Endothelial cell of umbilical vein (primary cell): ENCODE measurements at regions not wholly inside any gene's neighbourhood (a gene's known extent, or its start where the extent isn't known, plus 50 kb on each side); places are given as distances from the start of the nearest gene placed in this dataset.

ENCODE experiments used
- BruUV-seq: library from RNA; stranded (reverse); fragments of 400-500 nt; replicated peaks from 2 replicates; lab custom pipeline; 2021; lab: Mats Ljungman, UMichigan
- CTCF ChIA-PET: fragments of 300-600, 350-600 bp; sonication (Branson Sonifier 250); formaldehyde crosslinking; loops from one replicate; lab custom pipeline; 2021; ENCODE audit warnings: antibody characterized with exemption, inconsistent platforms; lab: Charles Lee
- POLR2A ChIA-PET: fragments of 300-600, 350-600 bp; sonication (Branson Sonifier 250); formaldehyde crosslinking; loops from one replicate; lab custom pipeline; 2021; ENCODE audit warnings: antibody characterized with exemption, inconsistent platforms; lab: Charles Lee
- DNase-seq: peaks from one replicate; pipeline ENCODE4 v3.0.0-alpha.2; 2011; ENCODE audit warnings: low read depth, low spot score
- FAIRE-seq: peaks from 2 replicates; lab custom pipeline; 2011; peaks lifted over from hg19 to GRCh38; lab: Jason Lieb, UNC
- H2AFZ ChIP-seq: 2 replicates; pipeline ENCODE4 v1.6.0; 2012; ENCODE audit warnings: low read depth, low read length, control low read depth, inconsistent platforms
- H3K27ac ChIP-seq: 2 replicates; pipeline ENCODE4 v1.5.1; 2011; ENCODE audit warnings: low read depth, mild to moderate bottlenecking, control low read depth, low read length, moderate library complexity; ENCODE audit not compliant: insufficient read depth
- H3K27me3 ChIP-seq, 2 experiments: 2 replicates each; pipeline versions ENCODE4 v1.6.0 to v1.6.1; 2011; ENCODE audit warnings: low read length in 2 of 2, mixed read lengths in 1 of 2; ENCODE audit not compliant: control insufficient read depth in 2 of 2, insufficient read depth in 2 of 2
- H3K36me3 ChIP-seq, 2 experiments: 2 replicates in 1 of 2; 3 replicates in 1 of 2; pipeline ENCODE4 v1.5.1; 2011; ENCODE audit warnings: low read length in 2 of 2, mild to moderate bottlenecking in 1 of 2, moderate library complexity in 1 of 2; ENCODE audit not compliant: control insufficient read depth in 2 of 2, insufficient read depth in 2 of 2; ENCODE audit errors: extremely low read depth in 1 of 2
- H3K4me1 ChIP-seq: 3 replicates; pipeline ENCODE4 v1.5.1; 2011; ENCODE audit warnings: mild to moderate bottlenecking, low read length; ENCODE audit not compliant: control insufficient read depth, insufficient read depth; ENCODE audit errors: extremely low read depth
- H3K4me2 ChIP-seq: 2 replicates; pipeline ENCODE4 v1.6.1; 2011; ENCODE audit warnings: low read length, control low read depth, mixed read lengths; ENCODE audit not compliant: insufficient read depth
- H3K4me3 ChIP-seq, 3 experiments: fragments of 200-600 bp in 1 of 3; sonication (generic), shearing (Covaris generic) in 1 of 3; replicated peaks in 1 of 3; 2 replicates each; pipeline ENCODE4 v1.5.1; 2011 to 2016; ENCODE audit warnings: control low read depth in 3 of 3, low read length in 3 of 3, mild to moderate bottlenecking in 2 of 3, inconsistent platforms in 1 of 3, low read depth in 1 of 3, moderate library complexity in 1 of 3; ENCODE audit not compliant: insufficient read depth in 1 of 3
- H3K79me2 ChIP-seq: 2 replicates; pipeline ENCODE4 v1.6.0; 2012; ENCODE audit warnings: low read length, inconsistent platforms; ENCODE audit not compliant: control insufficient read depth, insufficient read depth
- H3K9ac ChIP-seq: replicated peaks from 2 replicates; pipeline ENCODE3; 2011; ENCODE audit warnings: low read length, control low read depth; ENCODE audit not compliant: insufficient read depth; ENCODE audit errors: extremely low read depth
- H3K9me1 ChIP-seq: replicated peaks from 3 replicates; pipeline ENCODE4 v1.6.0; 2011; ENCODE audit warnings: mild to moderate bottlenecking, low read length; ENCODE audit not compliant: control insufficient read depth, insufficient read depth; ENCODE audit errors: extremely low read depth
- H3K9me3 ChIP-seq: replicated peaks from 2 replicates; pipeline ENCODE4 v1.5.1; 2012; ENCODE audit warnings: low read length, inconsistent platforms; ENCODE audit not compliant: control insufficient read depth, insufficient read depth
- H4K20me1 ChIP-seq: replicated peaks from 2 replicates; pipeline ENCODE3; 2011; ENCODE audit warnings: mild to moderate bottlenecking, low read length; ENCODE audit not compliant: control insufficient read depth, insufficient read depth; ENCODE audit errors: extremely low read depth
- CTCF ChIP-seq, 2 donors: IDR thresholded peaks; 1 replicate in 1 of 2; 2 replicates in 1 of 2; pipeline ENCODE4 v1.5.1; 2011; ENCODE audit warnings: low read length in 2 of 2, mild to moderate bottlenecking in 2 of 2, moderate library complexity in 2 of 2, control low read depth in 1 of 2, inconsistent platforms in 1 of 2, low read depth in 1 of 2; ENCODE audit not compliant: insufficient read depth in 1 of 2; ENCODE audit errors: extremely low read depth in 1 of 2
- EZH2 ChIP-seq: IDR thresholded peaks from 2 replicates; pipeline ENCODE4 v1.6.1; 2012; ENCODE audit warnings: borderline replicate concordance, low read depth, mild to moderate bottlenecking, moderate library complexity, low read length, inconsistent platforms; ENCODE audit not compliant: severe bottlenecking
- FOS ChIP-seq: IDR thresholded peaks from 2 replicates; pipeline ENCODE4 v1.6.1; 2011; ENCODE audit warnings: mild to moderate bottlenecking, low read length, moderate library complexity, borderline replicate concordance; ENCODE audit not compliant: insufficient read depth
- GATA2 ChIP-seq: IDR thresholded peaks from 2 replicates; pipeline ENCODE4 v1.7.0; 2011; ENCODE audit warnings: low read depth, mild to moderate bottlenecking, moderate library complexity, mixed read lengths, low read length; ENCODE audit not compliant: insufficient read length, insufficient read depth
- JUN ChIP-seq: IDR thresholded peaks from 2 replicates; pipeline ENCODE4 v1.6.1; 2011; ENCODE audit warnings: borderline replicate concordance, low read depth; ENCODE audit not compliant: insufficient read length, insufficient read depth
- MAX ChIP-seq: IDR thresholded peaks from 2 replicates; pipeline ENCODE4 v1.6.1; 2011; ENCODE audit not compliant: insufficient read depth, insufficient read length
- MYC ChIP-seq: IDR thresholded peaks from one replicate; pipeline ENCODE4 v1.6.1; 2011; ENCODE audit warnings: mild to moderate bottlenecking, low read depth, low read length
- POLR2A ChIP-seq: IDR thresholded peaks from 2 replicates; pipeline ENCODE4 v1.6.1; 2012; ENCODE audit warnings: low read depth, mild to moderate bottlenecking, control low read depth, low read length
- POLR2AphosphoS5 ChIP-seq: IDR thresholded peaks from 2 replicates; pipeline ENCODE4 v1.6.1; 2012; ENCODE audit warnings: low read depth, mild to moderate bottlenecking, control low read depth, low read length, moderate library complexity; ENCODE audit not compliant: insufficient read depth
- dilution Hi-C: fragments of 300-500 bp; cut with MboI; formaldehyde crosslinking; loops from one replicate; pipeline ENCODE4 v1.15.0; 2019; ENCODE audit warnings: low sequenced_read_pairs; ENCODE audit not compliant: extremely low pct_ligation_motif_present
- intact Hi-C: fragments of 100-400 bp; cut with micrococcal nuclease; formaldehyde crosslinking; loops from one replicate; pipeline ENCODE4 v1.10.0; 2022

GRCh38 chr6:85798931-85799652, 156.4 kb upstream of the SYNCRIP start:
- no peak for FAIRE-seq
- Histone ChIP-seq H4K20me1 (no peaks in the 10 kb centered on the region), H2AFZ (no peak overlapping the region), H3K9ac (no peak overlapping the region), H3K27ac (no peak overlapping the region), H3K4me2 (no peak overlapping the region), H3K4me1 (no peaks in the 10 kb centered on the region), H3K4me3 (no peak overlapping the region), H3K27me3 (no peaks in the 10 kb centered on the region), H3K36me3 (no peaks in the 10 kb centered on the region), H3K9me3 (no peaks in the 10 kb centered on the region), H3K9me1 (no peaks in the 10 kb centered on the region), H3K79me2 (no peaks in the 10 kb centered on the region)
- no peak for TF ChIP-seq JUN
- no peak for TF ChIP-seq GATA2
- TF ChIP-seq FOS = no peak
- no peak for TF ChIP-seq EZH2
- intact Hi-C loops (no loop called here), dilution Hi-C loops (no loop called here)
- POLR2A ChIA-PET = no interaction called here
- CTCF ChIA-PET = no interaction called here
- DNase-seq = no peak
- BruUV-seq = no TSS peak

- Histone ChIP-seq H3K9me1 (peaks cover 2% of the 10 kb centered on the region), H4K20me1 (no peaks in the 10 kb centered on the region), H3K36me3 (no peaks in the 10 kb centered on the region), H3K27me3 (no peaks in the 10 kb centered on the region), H3K4me2 (no peak overlapping the region), H3K9me3 (no peaks in the 10 kb centered on the region), H3K4me1 (no peaks in the 10 kb centered on the region), H3K4me3 (no peak overlapping the region), H2AFZ (no peak overlapping the region), H3K27ac (no peak overlapping the region), H3K79me2 (no peaks in the 10 kb centered on the region), H3K9ac (no peak overlapping the region)
- intact Hi-C loops = no loop called here
- no peak for FAIRE-seq
- no TSS peak for BruUV-seq
- no peak for DNase-seq
- ChIA-PET CTCF (no interaction called here), POLR2A (no interaction called here)
- TF ChIP-seq POLR2AphosphoS5 (no peak), POLR2A (no peak), MAX (no peak), MYC (no peak), GATA2 (no peak), CTCF (IDR thresholded peaks at IDR 0.05; ENCODE audit: extremely low read depth in 1 of 2, insufficient read depth in 1 of 2, low read depth in 1 of 2, low read length in 2 of 2) (no peak), JUN (no peak), EZH2 (no peak), FOS (no peak)
- dilution Hi-C loops = no loop called here
Observed at GRCh38 chr6:85797993-85798392, 155.3 kb upstream of the SYNCRIP start.
